NCI-H526 (cell line): ENCODE measurements at regions not wholly inside any gene's neighbourhood (a gene's known extent, or its start where the extent isn't known, plus 50 kb on each side); places are given as distances from the start of the nearest gene placed in this dataset.

Source experiments
- DNase-seq, 2 experiments: peaks; one replicate each; lab custom pipeline; 2025; lab: John Stamatoyannopoulos, UW

- DNase-seq = no peak
Observed at GRCh38 chr2:226620176-226620575, 179.4 kb downstream of the IRS1 start.

GRCh38 chr2:226619707-226620106, 179.9 kb downstream of the IRS1 start:
- no peak for DNase-seq

- no peak for DNase-seq
Observed at GRCh38 chr2:226618875-226619605, 180.6 kb downstream of the IRS1 start.

GRCh38 chr2:226618544-226618874, 181.1 kb downstream of the IRS1 start:
- no peak for DNase-seq

- DNase-seq = no peak
Observed at GRCh38 chr2:226615891-226616290, 183.7 kb downstream of the IRS1 start.

GRCh38 chr2:226611944-226612318, 187.7 kb downstream of the IRS1 start:
- DNase-seq = no peak

GRCh38 chr2:226611196-226611943, 188.2 kb downstream of the IRS1 start:
- DNase-seq = no peak

- DNase-seq = no peak
Observed at GRCh38 chr2:226609366-226609765, 190.3 kb downstream of the IRS1 start.

GRCh38 chr2:226608451-226608850, 191.2 kb downstream of the IRS1 start:
- DNase-seq = no peak

- DNase-seq = no peak
Observed at GRCh38 chr2:226607379-226607778, 192.2 kb downstream of the IRS1 start.

- no peak for DNase-seq
Observed at GRCh38 chr2:226605642-226606041, 194.0 kb downstream of the IRS1 start.

- no peak for DNase-seq
Observed at GRCh38 chr2:226603606-226604005, 196.0 kb downstream of the IRS1 start.

- DNase-seq = no peak
Observed at GRCh38 chr2:226601881-226602662, 197.5 kb downstream of the IRS1 start.

GRCh38 chr2:226600802-226601201, 198.8 kb downstream of the IRS1 start:
- no peak for DNase-seq

- DNase-seq = no peak
Observed at GRCh38 chr2:226600184-226600583, 199.4 kb downstream of the IRS1 start.

- no peak for DNase-seq
Observed at GRCh38 chr2:226589043-226589442, 210.6 kb downstream of the IRS1 start.

GRCh38 chr2:226585130-226585561, 214.5 kb downstream of the IRS1 start:
- DNase-seq = no peak

GRCh38 chr2:226584518-226585055, 215.0 kb downstream of the IRS1 start:
- no peak for DNase-seq

GRCh38 chr2:226583715-226584114, 215.9 kb downstream of the IRS1 start:
- no peak for DNase-seq

- DNase-seq = no peak
Observed at GRCh38 chr2:226581661-226582060, 218.0 kb downstream of the IRS1 start.

- DNase-seq = no peak
Observed at GRCh38 chr2:226581004-226581403, 218.6 kb downstream of the IRS1 start.

GRCh38 chr2:226580403-226580802, 219.2 kb downstream of the IRS1 start:
- no peak for DNase-seq

- DNase-seq = no peak
Observed at GRCh38 chr2:226579519-226579918, 220.1 kb downstream of the IRS1 start.
